ENCODE measurements at regions not wholly inside any gene's neighbourhood (a gene's known extent, or its start where the extent isn't known, plus 50 kb on each side); places are given as distances from the start of the nearest gene placed in this dataset.

GRCh38 chr11:126113012-126113411 is 50.3 kb upstream of the CDON start:
- TF ChIP-seq EZH2 (IDR thresholded peaks at IDR 0.05; ENCODE audit: low read depth, unreplicated experiment) (no peak), CTCF (conservative IDR thresholded peaks at IDR 0.05; ENCODE audit: low read depth in 2 of 2) (no peak)
